Type B pancreatic cell (in vitro differentiated cells): ENCODE measurements at regions not wholly inside any gene's neighbourhood (a gene's known extent, or its start where the extent isn't known, plus 50 kb on each side); places are given as distances from the start of the nearest gene placed in this dataset.

Experiments used
- DNase-seq: peaks from one replicate; pipeline ENCODE4 v3.0.0; 2021; ENCODE audit warnings: mixed read lengths; ENCODE audit not compliant: unreplicated experiment; ENCODE audit errors: extremely low spot score
- H3K27ac Mint-ChIP-seq: 2 replicates; pipeline ENCODE4 v1.8.0; 2021; ENCODE audit warnings: mild to moderate bottlenecking, mixed read lengths
- H3K27me3 Mint-ChIP-seq: 2 replicates; pipeline ENCODE4 v1.8.0; 2021; ENCODE audit warnings: mixed read lengths
- H3K36me3 Mint-ChIP-seq: 2 replicates; pipeline ENCODE4 v1.8.0; 2021; ENCODE audit warnings: mixed read lengths
- H3K4me1 Mint-ChIP-seq: one replicate; pipeline ENCODE4 v1.8.0; 2021; ENCODE audit warnings: mixed read lengths; ENCODE audit not compliant: unreplicated experiment
- H3K4me3 Mint-ChIP-seq: 2 replicates; pipeline ENCODE4 v1.8.0; 2021; ENCODE audit warnings: mild to moderate bottlenecking, mixed read lengths
- H3K9me3 Mint-ChIP-seq: 2 replicates; pipeline ENCODE4 v1.8.0; 2021; ENCODE audit warnings: mixed read lengths
- CTCF ChIP-seq: fragments of 200-600 bp; sonication (generic); conservative IDR thresholded peaks from 2 replicates; pipeline ENCODE4 v1.5.0; 2021; ENCODE audit warnings: antibody characterized with exemption, mild to moderate bottlenecking

GRCh38 chr18:41357708-41358107, 597.3 kb upstream of the PIK3C3 start:
- no peak overlapping the region for H3K27ac Mint-ChIP-seq
- no peaks in the 10 kb centered on the region for H3K4me1 Mint-ChIP-seq
- no peaks in the 10 kb centered on the region for H3K36me3 Mint-ChIP-seq
- no peak overlapping the region for H3K4me3 Mint-ChIP-seq
- H3K27me3 Mint-ChIP-seq: no peaks in the 10 kb centered on the region
- DNase-seq: no peak
- peaks cover 16% of the 10 kb centered on the region for H3K9me3 Mint-ChIP-seq
- no peak for TF ChIP-seq CTCF

- no peak for DNase-seq
- H3K4me3 Mint-ChIP-seq: no peak overlapping the region
- H3K4me1 Mint-ChIP-seq: no peaks in the 10 kb centered on the region
- no peaks in the 10 kb centered on the region for H3K27me3 Mint-ChIP-seq
- no peak overlapping the region for H3K27ac Mint-ChIP-seq
- H3K9me3 Mint-ChIP-seq: peaks cover 8% of the 10 kb centered on the region
- no peaks in the 10 kb centered on the region for H3K36me3 Mint-ChIP-seq
- no peak for TF ChIP-seq CTCF
Measured at GRCh38 chr18:41353777-41354528, 601.1 kb upstream of the PIK3C3 start.

GRCh38 chr18:41351430-41351829, 603.6 kb upstream of the PIK3C3 start:
- no peaks in the 10 kb centered on the region for H3K27me3 Mint-ChIP-seq
- H3K36me3 Mint-ChIP-seq: no peaks in the 10 kb centered on the region
- H3K4me3 Mint-ChIP-seq: no peak overlapping the region
- no peaks in the 10 kb centered on the region for H3K9me3 Mint-ChIP-seq
- DNase-seq: no peak
- H3K4me1 Mint-ChIP-seq: no peaks in the 10 kb centered on the region
- TF ChIP-seq CTCF: no peak
- H3K27ac Mint-ChIP-seq: no peak overlapping the region

GRCh38 chr18:41347057-41347456, 608.0 kb upstream of the PIK3C3 start:
- no peaks in the 10 kb centered on the region for H3K36me3 Mint-ChIP-seq
- DNase-seq: no peak
- H3K4me1 Mint-ChIP-seq: no peaks in the 10 kb centered on the region
- no peaks in the 10 kb centered on the region for H3K27me3 Mint-ChIP-seq
- no peak for TF ChIP-seq CTCF
- no peak overlapping the region for H3K4me3 Mint-ChIP-seq
- no peaks in the 10 kb centered on the region for H3K9me3 Mint-ChIP-seq
- no peak overlapping the region for H3K27ac Mint-ChIP-seq

GRCh38 chr18:41343808-41344207, 611.2 kb upstream of the PIK3C3 start:
- Mint-ChIP-seq H3K27ac (no peak overlapping the region), H3K9me3 (no peaks in the 10 kb centered on the region), H3K4me3 (no peak overlapping the region), H3K36me3 (no peaks in the 10 kb centered on the region), H3K27me3 (no peaks in the 10 kb centered on the region), H3K4me1 (no peaks in the 10 kb centered on the region)
- no peak for DNase-seq
- no peak for TF ChIP-seq CTCF
